ENCODE measurements at regions not wholly inside any gene's neighbourhood (a gene's known extent, or its start where the extent isn't known, plus 50 kb on each side); places are given as distances from the start of the nearest gene placed in this dataset.

DNA sequence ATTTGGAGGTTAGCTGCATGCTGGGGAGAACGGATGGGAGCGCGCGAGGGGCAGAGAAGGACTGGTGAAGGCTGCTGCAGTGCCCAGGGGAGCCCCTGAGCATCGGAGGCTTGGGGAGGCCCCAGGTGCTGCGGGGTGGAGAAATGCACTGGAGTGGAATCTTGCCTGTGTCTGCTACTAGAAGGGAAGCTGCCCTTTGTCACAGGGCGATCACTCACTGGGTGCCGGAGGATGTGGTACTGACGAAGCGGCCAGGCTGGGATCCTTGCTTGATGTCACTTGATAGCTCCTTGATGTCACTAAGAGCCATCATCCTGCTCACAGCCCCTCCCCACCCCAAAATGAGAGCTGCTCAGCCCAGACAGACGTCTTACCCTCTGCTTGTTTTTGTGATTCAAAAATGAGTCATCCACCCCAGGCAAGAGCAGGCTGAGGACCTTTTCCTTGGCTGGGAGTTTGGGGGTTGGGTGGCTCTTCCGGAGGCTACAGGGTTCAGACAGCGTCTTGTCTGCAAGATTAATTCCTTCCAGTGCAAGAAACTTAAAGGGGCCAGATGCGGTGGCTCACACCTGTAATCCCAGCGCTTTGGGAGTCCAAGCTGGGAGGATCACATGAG, 62.6 kb upstream of the PMEPA1 start:
- TF ChIP-seq, protein P1, sequence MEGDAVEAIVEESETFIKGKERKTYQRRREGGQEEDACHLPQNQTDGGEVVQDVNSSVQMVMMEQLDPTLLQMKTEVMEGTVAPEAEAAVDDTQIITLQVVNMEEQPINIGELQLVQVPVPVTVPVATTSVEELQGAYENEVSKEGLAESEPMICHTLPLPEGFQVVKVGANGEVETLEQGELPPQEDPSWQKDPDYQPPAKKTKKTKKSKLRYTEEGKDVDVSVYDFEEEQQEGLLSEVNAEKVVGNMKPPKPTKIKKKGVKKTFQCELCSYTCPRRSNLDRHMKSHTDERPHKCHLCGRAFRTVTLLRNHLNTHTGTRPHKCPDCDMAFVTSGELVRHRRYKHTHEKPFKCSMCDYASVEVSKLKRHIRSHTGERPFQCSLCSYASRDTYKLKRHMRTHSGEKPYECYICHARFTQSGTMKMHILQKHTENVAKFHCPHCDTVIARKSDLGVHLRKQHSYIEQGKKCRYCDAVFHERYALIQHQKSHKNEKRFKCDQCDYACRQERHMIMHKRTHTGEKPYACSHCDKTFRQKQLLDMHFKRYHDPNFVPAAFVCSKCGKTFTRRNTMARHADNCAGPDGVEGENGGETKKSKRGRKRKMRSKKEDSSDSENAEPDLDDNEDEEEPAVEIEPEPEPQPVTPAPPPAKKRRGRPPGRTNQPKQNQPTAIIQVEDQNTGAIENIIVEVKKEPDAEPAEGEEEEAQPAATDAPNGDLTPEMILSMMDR (optimal IDR thresholded peaks at IDR 0.05 in 1 of 3, IDR thresholded peaks at IDR 0.05 in 1 of 3, conservative IDR thresholded peaks at IDR 0.05 in 1 of 3; ENCODE audit: extremely low read depth in 1 of 3, insufficient read depth in 2 of 3, low read length in 3 of 3), result no peak
- TF ChIP-seq EZH2 (IDR thresholded peaks at IDR 0.05; ENCODE audit: low read length), result no peak
